HG03066 (cell line): ENCODE measurements at regions not wholly inside any gene's neighbourhood (a gene's known extent, or its start where the extent isn't known, plus 50 kb on each side); places are given as distances from the start of the nearest gene placed in this dataset.

Source experiments
- ATAC-seq: cut with Tn5 transposase; IDR thresholded peaks from one replicate; pipeline ENCODE4 v1.9.1; 2021; ENCODE audit warnings: low read depth; ENCODE audit not compliant: unreplicated experiment

- no peak for ATAC-seq
These were observed 297.1 kb downstream of the SATB1 start for GRCh38 chr3:18127859-18128681.

- peak; percentile 96 for ATAC-seq
These were observed 297.8 kb downstream of the SATB1 start for GRCh38 chr3:18127174-18127858.

- no peak for ATAC-seq
These were observed 298.4 kb downstream of the SATB1 start for GRCh38 chr3:18126772-18127171.

- no peak for ATAC-seq
These were observed 300.6 kb downstream of the SATB1 start for GRCh38 chr3:18124501-18124900.

- no peak for ATAC-seq
These were observed 302.9 kb downstream of the SATB1 start for GRCh38 chr3:18122264-18122663.

GRCh38 chr3:18121020-18121419 lies 304.1 kb downstream of the SATB1 start:
- no peak for ATAC-seq

GRCh38 chr3:18119866-18120265 lies 305.3 kb downstream of the SATB1 start:
- no peak for ATAC-seq

- ATAC-seq, result no peak
These were observed 310.2 kb downstream of the SATB1 start for GRCh38 chr3:18114894-18115293.

GRCh38 chr3:18113417-18113816 lies 311.7 kb downstream of the SATB1 start:
- no peak for ATAC-seq

GRCh38 chr3:18112674-18113375 lies 312.3 kb downstream of the SATB1 start:
- no peak for ATAC-seq

- ATAC-seq, result peak; percentile 80
These were observed 313.3 kb downstream of the SATB1 start for GRCh38 chr3:18111796-18112232.

- ATAC-seq, result no peak
These were observed 321.5 kb downstream of the SATB1 start for GRCh38 chr3:18103591-18103990.

- no peak for ATAC-seq
These were observed 325.0 kb downstream of the SATB1 start for GRCh38 chr3:18100121-18100520.

- ATAC-seq, result no peak
These were observed 325.5 kb downstream of the SATB1 start for GRCh38 chr3:18099611-18100010.

GRCh38 chr3:18098960-18099587 lies 326.1 kb downstream of the SATB1 start:
- no peak for ATAC-seq

GRCh38 chr3:18097989-18098388 lies 327.1 kb downstream of the SATB1 start:
- ATAC-seq, result no peak

GRCh38 chr3:18097473-18097872 lies 327.7 kb downstream of the SATB1 start:
- ATAC-seq, result no peak

GRCh38 chr3:18092726-18093125 lies 332.4 kb downstream of the SATB1 start:
- ATAC-seq, result no peak

- no peak for ATAC-seq
These were observed 334.8 kb downstream of the SATB1 start for GRCh38 chr3:18090377-18090776.

- ATAC-seq, result no peak
These were observed 337.2 kb downstream of the SATB1 start for GRCh38 chr3:18087988-18088387.

- no peak for ATAC-seq
These were observed 338.4 kb downstream of the SATB1 start for GRCh38 chr3:18086760-18087159.
